Astrocyte of the spinal cord (primary cell): ENCODE measurements at regions not wholly inside any gene's neighbourhood (a gene's known extent, or its start where the extent isn't known, plus 50 kb on each side); places are given as distances from the start of the nearest gene placed in this dataset.

Experiments
- DNase-seq: peaks from one replicate; pipeline ENCODE4 v3.0.0; 2011; ENCODE audit warnings: low read depth, low spot score
- H3K4me3 ChIP-seq: 2 replicates; pipeline ENCODE4 v1.5.1; 2011; ENCODE audit warnings: low read depth, mild to moderate bottlenecking, low read length, moderate library complexity
- in situ Hi-C: cut with HindIII; loops from 2 replicates; pipeline ENCODE4 v1.10.0; 2017; ENCODE audit warnings: low sequenced_read_pairs
- TF ChIP-seq, protein P1 (sequence below): IDR thresholded peaks from 2 replicates; pipeline ENCODE4 v1.5.1; 2012; ENCODE audit warnings: low read depth, mild to moderate bottlenecking, low read length, inconsistent platforms

DNA sequence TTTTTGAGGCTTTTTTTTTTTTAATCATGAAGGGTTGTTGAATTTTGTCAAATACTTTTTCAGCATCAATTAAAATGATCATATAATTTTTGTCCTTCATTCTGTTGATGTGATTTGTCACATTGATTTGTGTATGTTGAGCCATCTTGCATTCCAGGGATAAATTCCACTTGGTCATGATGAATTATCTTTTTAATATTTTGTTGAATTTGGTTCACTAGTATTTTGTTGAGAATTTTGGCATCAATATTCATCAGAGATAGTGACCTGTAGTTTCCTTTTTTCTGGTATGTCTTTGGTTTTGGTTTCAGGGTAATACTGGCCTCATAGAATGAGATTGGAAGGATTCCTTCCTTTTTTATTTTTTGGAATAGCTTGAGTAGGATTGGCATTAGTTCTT is 221.9 kb upstream of the ZNF217 start:
- in situ Hi-C loops, result no loop called here
- TF ChIP-seq, protein P1, sequence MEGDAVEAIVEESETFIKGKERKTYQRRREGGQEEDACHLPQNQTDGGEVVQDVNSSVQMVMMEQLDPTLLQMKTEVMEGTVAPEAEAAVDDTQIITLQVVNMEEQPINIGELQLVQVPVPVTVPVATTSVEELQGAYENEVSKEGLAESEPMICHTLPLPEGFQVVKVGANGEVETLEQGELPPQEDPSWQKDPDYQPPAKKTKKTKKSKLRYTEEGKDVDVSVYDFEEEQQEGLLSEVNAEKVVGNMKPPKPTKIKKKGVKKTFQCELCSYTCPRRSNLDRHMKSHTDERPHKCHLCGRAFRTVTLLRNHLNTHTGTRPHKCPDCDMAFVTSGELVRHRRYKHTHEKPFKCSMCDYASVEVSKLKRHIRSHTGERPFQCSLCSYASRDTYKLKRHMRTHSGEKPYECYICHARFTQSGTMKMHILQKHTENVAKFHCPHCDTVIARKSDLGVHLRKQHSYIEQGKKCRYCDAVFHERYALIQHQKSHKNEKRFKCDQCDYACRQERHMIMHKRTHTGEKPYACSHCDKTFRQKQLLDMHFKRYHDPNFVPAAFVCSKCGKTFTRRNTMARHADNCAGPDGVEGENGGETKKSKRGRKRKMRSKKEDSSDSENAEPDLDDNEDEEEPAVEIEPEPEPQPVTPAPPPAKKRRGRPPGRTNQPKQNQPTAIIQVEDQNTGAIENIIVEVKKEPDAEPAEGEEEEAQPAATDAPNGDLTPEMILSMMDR, result no peak
- no peak overlapping the region for H3K4me3 ChIP-seq
- DNase-seq, result no peak

DNA sequence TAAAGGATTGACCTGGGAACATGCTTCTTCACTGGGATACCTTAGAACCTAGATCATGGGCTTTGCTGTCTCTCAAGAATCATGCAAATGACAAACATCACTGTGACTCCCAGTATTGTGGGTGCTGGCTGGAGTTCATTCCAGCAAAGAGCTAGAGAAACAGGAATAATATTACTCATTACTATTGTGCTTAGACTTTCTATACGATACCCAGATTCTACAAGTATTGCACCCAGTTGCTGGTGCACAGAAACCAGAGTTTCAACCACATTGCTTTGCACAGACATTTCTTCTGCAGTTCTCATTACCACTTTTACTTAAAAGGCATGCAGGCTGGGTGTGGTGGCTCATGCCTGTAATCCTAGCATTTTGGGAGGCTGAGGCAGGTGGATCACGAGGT is 220.4 kb upstream of the ZNF217 start:
- H3K4me3 ChIP-seq, result no peak overlapping the region
- DNase-seq, result no peak

DNA sequence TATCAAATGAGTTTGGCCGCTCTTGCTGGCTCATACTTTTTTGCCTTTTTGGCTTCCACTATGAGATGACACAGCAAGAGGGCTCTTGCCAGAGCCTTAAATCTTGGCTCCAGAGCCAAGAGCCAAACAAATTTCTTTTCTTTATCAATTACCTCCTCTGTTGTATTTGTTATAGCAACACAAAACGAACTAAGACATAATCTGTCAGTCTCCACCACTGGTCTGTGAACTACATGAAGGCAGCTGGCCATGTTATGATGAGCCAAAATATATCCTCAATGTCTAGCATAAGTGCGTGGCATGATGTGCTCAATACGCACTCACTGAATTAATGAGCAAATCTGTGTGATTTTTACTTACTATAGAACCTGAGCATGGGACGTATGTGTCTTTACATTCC is 220.0 kb upstream of the ZNF217 start:
- no peak overlapping the region for H3K4me3 ChIP-seq
- DNase-seq, result no peak
- in situ Hi-C loops, result no loop called here
- TF ChIP-seq, protein P1, result no peak

More for the DNA sequence above, 220.4 kb upstream of the ZNF217 start:
- in situ Hi-C loops, result no loop called here
- TF ChIP-seq, protein P1, result no peak

DNA sequence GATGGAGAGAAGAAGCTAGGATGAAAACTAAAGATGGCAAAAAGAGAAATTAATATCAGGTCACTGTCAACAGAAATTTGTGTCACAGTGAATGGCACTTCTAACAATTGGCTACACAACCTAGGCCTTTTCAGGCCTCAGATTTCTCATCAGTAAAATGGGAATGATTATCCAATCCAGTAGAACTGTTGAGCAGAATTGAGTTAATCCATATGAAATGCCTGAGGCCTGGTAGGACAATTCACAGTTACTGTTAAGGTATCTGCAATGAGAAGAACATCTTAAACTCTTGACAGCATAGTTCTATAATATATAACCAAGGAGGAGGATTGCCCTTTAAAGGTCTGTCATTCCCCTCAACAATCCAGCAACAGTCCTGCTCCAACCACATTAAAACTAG is 217.9 kb upstream of the ZNF217 start:
- in situ Hi-C loops, result no loop called here
- TF ChIP-seq, protein P1, result no peak
- H3K4me3 ChIP-seq, result no peak overlapping the region
- DNase-seq, result no peak

DNA sequence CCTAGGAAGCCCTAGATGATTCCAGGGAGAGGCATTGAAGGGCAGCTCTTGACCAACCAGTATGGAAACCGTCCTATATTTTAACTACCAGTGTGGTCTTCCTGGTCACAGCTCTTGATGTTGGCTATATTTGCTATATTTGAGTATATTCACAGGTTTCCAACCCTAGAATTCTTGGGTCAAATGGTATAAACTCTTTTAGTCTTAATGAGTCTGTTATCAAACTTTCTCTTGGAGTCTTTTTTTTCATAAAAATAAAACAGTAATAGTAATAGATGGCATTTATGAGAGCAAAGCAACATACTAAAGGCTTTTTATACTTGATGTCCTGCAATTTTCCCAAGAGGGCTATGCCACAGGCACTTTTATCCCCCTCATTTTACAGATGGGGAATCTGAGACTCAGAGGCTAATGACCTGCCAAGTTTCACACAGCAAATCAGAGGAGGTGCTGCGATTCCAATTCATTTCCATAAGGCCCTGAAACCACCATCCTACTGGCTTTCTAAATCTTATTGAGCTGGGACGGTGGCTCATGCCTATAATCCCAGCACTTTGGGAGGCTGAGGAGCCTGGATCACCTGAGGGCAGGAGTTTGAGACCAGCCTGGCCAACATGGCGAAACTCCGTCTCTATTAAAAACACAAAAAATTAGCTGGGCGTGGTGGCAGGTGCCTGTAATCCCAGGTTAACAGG is 217.2 kb upstream of the ZNF217 start:
- no peak for DNase-seq
- TF ChIP-seq, protein P1, result no peak
- no peak overlapping the region for H3K4me3 ChIP-seq
- in situ Hi-C loops, result no loop called here

DNA sequence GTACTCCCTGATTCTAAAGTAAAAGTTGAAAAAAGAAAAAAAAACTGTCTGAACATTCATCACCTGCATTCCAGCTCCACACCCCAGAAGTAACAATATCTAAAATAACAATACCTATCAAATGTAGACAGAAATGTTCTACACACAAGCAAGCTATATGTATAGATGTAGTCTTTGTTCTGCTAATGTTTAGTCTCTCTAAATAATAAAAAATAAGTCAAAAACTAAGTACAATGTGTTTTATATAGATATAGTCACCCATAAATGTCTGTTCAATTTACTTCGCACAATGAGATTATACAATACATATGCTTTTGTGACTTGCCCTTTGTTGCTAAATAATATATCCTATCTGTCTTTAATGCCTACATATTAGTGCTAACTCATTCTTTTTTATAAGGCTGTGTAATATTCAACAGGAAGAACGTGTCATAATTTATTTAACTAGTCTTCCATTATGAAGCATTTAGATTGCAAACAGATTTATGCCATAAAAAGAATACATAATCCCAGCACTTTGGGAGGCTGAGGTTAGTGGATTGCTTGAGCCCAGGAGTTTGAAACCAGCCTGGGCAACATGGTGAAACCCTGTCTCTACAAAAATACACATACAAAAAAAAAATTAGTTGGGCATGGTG is 216.2 kb upstream of the ZNF217 start:
- TF ChIP-seq, protein P1, result no peak
- DNase-seq, result no peak
- no peak overlapping the region for H3K4me3 ChIP-seq
- in situ Hi-C loops, result no loop called here
